ENCODE measurements at regions not wholly inside any gene's neighbourhood (a gene's known extent, or its start where the extent isn't known, plus 50 kb on each side); places are given as distances from the start of the nearest gene placed in this dataset.
A peak's percentile ranks its signal among the peaks of the same experiment; 100 is the strongest.
"Not testable (repeated sequence)": the region's sequence is repeated elsewhere in the genome, so short reads cannot be mapped to it uniquely, and the experiment has no call there.

GRCh38 chr2:444937-445884, 157.3 kb upstream of the ALKAL2 start:
- no peak for DNase-seq

DNA sequence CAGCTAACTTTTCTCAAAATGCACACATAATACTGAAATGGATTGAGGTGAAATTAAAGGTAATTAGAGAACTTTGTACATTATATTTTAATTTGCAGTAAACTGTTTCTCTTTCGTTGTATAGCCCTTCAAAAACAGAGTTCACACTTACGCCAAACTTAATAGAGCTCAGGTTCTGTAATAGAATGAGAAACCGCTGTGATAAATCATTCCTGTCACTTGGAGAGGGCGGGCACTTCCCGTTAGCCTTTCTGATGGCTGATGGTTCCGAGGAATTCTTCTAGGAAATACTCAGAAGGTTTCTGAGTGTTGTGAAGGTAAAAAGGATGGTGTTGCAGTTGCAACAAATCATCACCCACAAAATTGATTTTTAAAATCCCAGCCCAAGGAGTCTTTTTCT, 155.8 kb upstream of the ALKAL2 start:
- no peak for DNase-seq

GRCh38 chr2:443216-443615, 155.3 kb upstream of the ALKAL2 start:
- no peak for DNase-seq

- DNase-seq: no peak
These were observed 153.5 kb upstream of the ALKAL2 start for GRCh38 chr2:441258-442022.

DNA sequence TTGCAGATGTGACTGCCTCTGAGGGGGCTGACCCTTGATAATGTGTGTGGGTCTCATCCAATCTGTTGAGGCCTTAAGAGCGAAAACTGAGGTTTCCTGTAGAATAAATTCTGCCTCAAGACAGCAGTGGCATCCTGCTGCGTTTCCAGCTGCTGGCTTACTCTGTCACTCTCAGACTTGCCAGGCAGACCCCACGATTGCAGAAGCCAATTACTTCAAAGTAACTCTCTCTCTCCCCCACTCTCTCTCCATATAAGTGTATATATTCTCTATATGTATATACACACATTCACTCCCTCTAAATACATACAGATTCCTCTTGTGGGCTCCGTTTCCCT, 152.5 kb upstream of the ALKAL2 start:
- DNase-seq: no peak

- no peak for DNase-seq
These were observed 151.9 kb upstream of the ALKAL2 start for GRCh38 chr2:439556-440402.

- DNase-seq: no peak
These were observed 151.2 kb upstream of the ALKAL2 start for GRCh38 chr2:439077-439476.

DNA sequence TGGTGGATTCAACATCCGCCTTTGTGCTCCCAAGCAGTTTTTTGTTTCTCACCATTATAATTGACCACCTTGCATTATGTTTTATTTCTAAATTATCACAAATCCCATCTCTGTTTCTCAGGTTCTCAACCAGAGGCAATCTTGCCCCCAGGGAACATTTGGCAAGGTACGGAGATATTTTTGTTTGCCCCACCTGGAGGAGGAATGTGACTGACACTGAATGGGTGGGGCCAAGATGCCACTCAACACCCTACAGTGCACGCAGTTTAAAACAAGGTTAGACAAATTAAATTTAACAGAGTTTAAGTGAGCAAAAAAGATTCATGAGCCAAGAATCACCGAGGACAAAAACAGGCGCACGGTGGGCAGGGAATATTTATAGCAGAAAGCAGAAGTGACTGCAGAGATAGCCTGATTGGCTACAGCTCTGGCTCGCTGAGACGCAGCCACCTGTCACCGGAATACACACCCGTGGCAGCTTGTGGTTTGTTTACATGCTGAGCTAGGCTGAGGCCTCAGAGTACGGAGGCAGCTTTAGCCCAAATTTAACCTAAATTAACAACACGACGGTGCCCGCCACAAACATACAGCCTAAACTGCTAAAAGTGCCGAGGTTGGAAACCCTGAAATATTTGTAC, 150.0 kb upstream of the ALKAL2 start:
- DNase-seq: peak; percentile 6

DNA sequence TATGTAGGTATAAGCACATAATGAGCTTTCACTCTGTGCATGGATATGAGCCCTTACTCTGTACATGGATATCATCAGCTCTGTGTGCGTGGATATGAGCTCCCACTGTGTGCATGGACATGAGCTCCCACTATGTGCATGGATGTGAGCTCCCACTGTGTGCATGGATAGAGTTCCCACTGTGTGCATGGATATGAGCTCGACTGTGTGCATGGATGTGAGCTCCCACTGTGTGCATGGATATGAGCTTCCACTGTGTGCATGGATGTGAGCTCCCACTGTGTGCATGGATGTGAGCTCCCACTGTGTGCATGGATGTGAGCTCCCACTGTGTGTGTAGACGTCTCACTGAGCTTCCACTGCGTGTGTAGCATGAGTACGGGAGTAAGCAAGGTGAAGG, 149.3 kb upstream of the ALKAL2 start:
- DNase-seq: no peak

- no peak for DNase-seq
These were observed 148.3 kb upstream of the ALKAL2 start for GRCh38 chr2:436205-436604.

DNA sequence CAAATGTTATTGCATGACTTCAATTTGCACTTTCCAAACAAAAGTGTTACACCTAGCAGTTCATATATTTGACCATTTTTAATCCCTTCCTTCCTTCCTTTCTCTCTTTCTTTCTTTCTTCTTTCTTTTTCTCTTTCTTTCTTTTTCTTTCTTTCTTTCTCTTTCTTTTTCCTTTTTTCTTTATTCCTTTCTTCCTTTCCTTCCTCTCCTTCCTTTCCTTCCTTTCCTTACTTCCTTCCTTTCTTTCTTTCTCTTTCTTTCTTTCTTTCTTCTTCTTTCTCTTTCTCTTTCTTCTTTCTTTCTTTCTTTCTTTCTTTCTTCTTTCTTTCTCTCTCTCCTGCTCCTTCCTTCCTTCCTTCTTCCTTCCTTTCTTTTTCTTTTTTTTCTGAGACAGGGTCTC, 146.7 kb upstream of the ALKAL2 start:
- DNase-seq: no peak

GRCh38 chr2:433216-433615, 145.3 kb upstream of the ALKAL2 start:
- DNase-seq: no peak

GRCh38 chr2:430291-431040, 142.6 kb upstream of the ALKAL2 start:
- no peak for DNase-seq

DNA sequence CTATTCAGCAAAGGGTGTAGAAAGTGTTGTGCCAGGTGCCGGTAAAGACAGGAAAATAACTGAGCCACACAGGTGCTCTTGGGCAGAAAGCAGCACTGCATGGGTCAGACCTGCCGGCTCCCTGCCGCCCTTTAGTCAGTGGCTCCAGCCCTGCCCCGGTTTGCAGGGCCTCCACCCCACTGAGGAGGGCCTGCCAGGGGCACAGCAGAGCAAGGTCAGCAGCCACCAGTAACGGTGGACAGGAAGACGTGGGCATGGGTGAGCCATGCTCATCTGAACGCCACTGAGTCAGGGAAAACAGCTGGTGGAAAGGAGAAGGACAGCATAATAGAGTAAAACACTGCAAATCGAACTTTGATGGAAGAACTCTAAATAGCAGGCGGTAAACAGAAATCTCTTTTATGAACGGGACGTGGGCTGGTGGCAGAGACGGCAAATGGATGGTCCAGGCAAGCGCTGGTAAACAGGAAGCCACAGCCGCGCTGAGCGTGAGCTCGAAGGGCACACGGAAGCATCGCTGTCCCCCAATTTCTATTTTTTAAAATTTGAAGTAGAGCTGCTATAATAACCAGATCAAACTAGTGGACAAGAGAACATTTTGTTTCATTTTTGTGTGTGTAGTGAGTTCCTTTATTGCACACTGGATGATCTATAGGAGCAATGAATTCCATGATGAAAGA, 141.8 kb upstream of the ALKAL2 start:
- no peak for DNase-seq

GRCh38 chr2:429142-429541, 141.3 kb upstream of the ALKAL2 start:
- no peak for DNase-seq

DNA sequence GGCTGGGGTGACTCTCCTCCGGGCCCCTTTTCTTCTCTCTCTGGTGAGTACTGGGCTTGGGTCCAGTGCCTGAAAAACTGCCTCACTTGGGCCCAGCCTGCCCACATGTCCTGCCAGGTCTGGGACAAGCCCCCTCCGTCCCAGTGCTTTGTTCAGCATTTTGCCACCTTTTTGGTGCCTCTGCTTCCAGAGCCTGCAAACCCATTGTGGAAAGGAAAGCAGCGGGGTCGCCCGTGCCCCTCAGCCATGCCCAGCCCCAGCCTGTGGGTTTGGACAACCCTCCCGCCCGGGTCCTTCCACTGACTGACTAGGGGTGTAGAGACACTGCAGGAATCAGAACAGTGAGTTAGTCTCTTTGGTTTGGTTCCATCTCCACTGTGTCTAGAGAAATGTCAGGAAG, 140.7 kb upstream of the ALKAL2 start:
- DNase-seq: no peak

GRCh38 chr2:426696-427095, 138.8 kb upstream of the ALKAL2 start:
- DNase-seq: not testable (repeated sequence)

GRCh38 chr2:425947-426346, 138.1 kb upstream of the ALKAL2 start:
- DNase-seq: no peak

GRCh38 chr2:425243-425642, 137.4 kb upstream of the ALKAL2 start:
- no peak for DNase-seq

DNA sequence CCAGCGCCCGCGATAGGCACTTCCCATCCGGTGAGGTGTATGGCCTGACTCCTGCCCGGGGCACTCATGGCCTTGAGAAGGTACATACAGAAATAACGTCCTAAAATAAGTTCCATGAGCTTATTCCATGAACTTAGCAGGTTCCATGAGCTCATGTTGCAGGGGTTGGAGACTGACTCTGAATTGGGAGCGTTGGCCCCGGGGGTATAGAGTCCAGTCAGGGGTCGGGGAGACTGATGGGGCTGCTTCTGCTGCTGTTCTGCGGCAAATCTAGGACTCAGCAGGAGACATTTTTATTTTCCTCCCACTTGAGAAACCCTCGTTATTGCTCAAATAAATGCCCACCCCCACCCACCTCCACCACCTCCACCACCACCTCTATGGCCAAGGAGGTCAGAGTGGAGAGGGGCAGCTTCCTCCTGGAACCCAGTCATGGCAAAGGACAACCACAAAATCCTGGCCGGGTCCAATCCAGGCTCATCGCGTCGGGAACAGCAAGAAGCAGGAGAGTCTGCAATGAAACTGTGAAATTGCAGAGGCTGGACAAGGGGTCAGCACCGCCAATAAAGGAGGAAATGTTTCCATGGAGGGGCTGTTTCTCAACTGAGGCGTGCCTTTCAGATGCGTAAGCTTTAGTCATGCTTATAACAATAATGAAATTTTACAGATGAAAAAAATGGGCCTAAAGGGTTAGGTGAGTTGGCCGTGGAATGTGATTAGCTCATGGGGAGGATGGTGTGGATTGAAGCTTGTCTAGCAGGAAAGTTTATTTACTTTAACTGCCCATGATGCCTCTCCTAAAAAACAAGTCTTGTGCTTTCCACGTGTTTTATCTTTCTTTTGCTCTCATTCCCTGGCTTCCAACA, 136.6 kb upstream of the ALKAL2 start:
- no peak for DNase-seq

Measured in NCI-H774 (cell line).